AG10803 (cell line): ENCODE measurements at regions not wholly inside any gene's neighbourhood (a gene's known extent, or its start where the extent isn't known, plus 50 kb on each side); places are given as distances from the start of the nearest gene placed in this dataset.

Experiments
- DNase-seq: peaks from one replicate; pipeline ENCODE4 v3.0.0; 2010; ENCODE audit warnings: low read depth
- H3K4me3 ChIP-seq: 2 replicates; pipeline ENCODE4 v1.5.1; 2011; ENCODE audit warnings: mild to moderate bottlenecking, low read length, control low read depth
- TF ChIP-seq, protein P1 (sequence below): conservative IDR thresholded peaks from 2 replicates; pipeline ENCODE4 v1.5.1; 2011; ENCODE audit warnings: mild to moderate bottlenecking, low read length, control low read depth, inconsistent platforms

- TF ChIP-seq, protein P1, sequence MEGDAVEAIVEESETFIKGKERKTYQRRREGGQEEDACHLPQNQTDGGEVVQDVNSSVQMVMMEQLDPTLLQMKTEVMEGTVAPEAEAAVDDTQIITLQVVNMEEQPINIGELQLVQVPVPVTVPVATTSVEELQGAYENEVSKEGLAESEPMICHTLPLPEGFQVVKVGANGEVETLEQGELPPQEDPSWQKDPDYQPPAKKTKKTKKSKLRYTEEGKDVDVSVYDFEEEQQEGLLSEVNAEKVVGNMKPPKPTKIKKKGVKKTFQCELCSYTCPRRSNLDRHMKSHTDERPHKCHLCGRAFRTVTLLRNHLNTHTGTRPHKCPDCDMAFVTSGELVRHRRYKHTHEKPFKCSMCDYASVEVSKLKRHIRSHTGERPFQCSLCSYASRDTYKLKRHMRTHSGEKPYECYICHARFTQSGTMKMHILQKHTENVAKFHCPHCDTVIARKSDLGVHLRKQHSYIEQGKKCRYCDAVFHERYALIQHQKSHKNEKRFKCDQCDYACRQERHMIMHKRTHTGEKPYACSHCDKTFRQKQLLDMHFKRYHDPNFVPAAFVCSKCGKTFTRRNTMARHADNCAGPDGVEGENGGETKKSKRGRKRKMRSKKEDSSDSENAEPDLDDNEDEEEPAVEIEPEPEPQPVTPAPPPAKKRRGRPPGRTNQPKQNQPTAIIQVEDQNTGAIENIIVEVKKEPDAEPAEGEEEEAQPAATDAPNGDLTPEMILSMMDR: no peak
Observed at GRCh38 chr12:102682366-102683289, 202.3 kb upstream of the IGF1 start.

GRCh38 chr12:102681747-102682146 is 201.4 kb upstream of the IGF1 start:
- no peak for DNase-seq
- TF ChIP-seq, protein P1: no peak
- H3K4me3 ChIP-seq: no peak overlapping the region

More at GRCh38 chr12:102682366-102683289, 202.3 kb upstream of the IGF1 start:
- no peak for DNase-seq
- H3K4me3 ChIP-seq: no peak overlapping the region

- no peak overlapping the region for H3K4me3 ChIP-seq
- TF ChIP-seq, protein P1: no peak
- no peak for DNase-seq
Observed at GRCh38 chr12:102681309-102681708, 200.9 kb upstream of the IGF1 start.

DNA sequence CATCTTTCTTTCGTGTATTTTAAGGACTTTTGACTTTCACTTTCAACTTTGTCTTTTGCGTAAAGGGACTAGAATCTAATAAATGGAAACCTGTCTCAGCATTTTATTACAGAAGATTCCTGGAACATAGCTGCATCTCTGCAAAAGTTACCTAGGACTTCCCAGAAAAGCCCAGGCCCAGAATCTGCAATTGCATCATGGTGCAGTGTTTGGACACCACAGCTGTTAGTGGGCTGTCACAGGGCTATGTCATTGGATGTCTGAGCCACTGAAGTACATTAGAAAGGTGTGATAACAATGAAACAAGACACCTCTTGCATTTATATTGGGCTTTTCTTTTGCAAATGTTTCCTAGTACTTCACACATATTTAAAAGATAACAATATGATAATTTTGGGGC is 199.9 kb upstream of the IGF1 start:
- DNase-seq: no peak
- TF ChIP-seq, protein P1: no peak
- no peak overlapping the region for H3K4me3 ChIP-seq

- DNase-seq: no peak
- H3K4me3 ChIP-seq: no peak overlapping the region
- TF ChIP-seq, protein P1: no peak
Observed at GRCh38 chr12:102676812-102677211, 196.4 kb upstream of the IGF1 start.

DNA sequence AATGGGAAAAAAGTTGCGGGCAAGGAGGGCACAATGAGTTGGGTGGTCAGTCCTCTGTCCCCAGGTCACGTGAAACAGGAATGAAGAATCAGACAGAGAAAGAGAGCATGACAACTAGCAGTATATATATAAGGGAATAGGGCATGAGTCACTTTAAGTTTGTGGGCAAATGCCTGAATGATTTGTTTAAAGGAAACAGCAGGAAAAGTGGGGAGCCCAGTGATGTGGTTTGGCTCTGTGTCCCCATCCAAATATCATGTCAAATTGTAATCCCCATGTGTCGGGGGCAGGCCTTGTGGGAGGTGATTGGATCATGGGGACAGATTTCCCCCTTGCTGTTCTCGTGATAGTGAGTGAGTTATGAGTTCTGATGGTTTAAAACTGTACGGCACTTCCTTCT is 195.3 kb upstream of the IGF1 start:
- peak; percentile 59 for DNase-seq

More for the DNA sequence above, 195.3 kb upstream of the IGF1 start:
- H3K4me3 ChIP-seq: no peak overlapping the region
- TF ChIP-seq, protein P1: no peak
